ENCODE measurements at regions not wholly inside any gene's neighbourhood (a gene's known extent, or its start where the extent isn't known, plus 50 kb on each side); places are given as distances from the start of the nearest gene placed in this dataset.

GRCh38 chr9:79913867-79914266 lies 342.1 kb downstream of the TLE4 start:
- DNase-seq = no peak
- in situ Hi-C loops (cut with HindIII; ENCODE audit: low pct_ligation_motif_present, low pct_unique_long_range_greater_than_20kb, low sequenced_read_pairs) = no loop called here

- in situ Hi-C loops (cut with HindIII; ENCODE audit: low pct_ligation_motif_present, low pct_unique_long_range_greater_than_20kb, low sequenced_read_pairs) = no loop called here
- no peak for DNase-seq
Observed at GRCh38 chr9:79912318-79913070, 340.7 kb downstream of the TLE4 start.

- in situ Hi-C loops (cut with HindIII; ENCODE audit: low pct_ligation_motif_present, low pct_unique_long_range_greater_than_20kb, low sequenced_read_pairs) = no loop called here
- no peak for DNase-seq
Observed at GRCh38 chr9:79911724-79912123, 340.0 kb downstream of the TLE4 start.

- in situ Hi-C loops (cut with HindIII; ENCODE audit: low pct_ligation_motif_present, low pct_unique_long_range_greater_than_20kb, low sequenced_read_pairs) = no loop called here
- no peak for DNase-seq
Observed at GRCh38 chr9:79902825-79903600, 331.2 kb downstream of the TLE4 start.

GRCh38 chr9:79900754-79901153 lies 329.0 kb downstream of the TLE4 start:
- DNase-seq = no peak
- in situ Hi-C loops (cut with HindIII; ENCODE audit: low pct_ligation_motif_present, low pct_unique_long_range_greater_than_20kb, low sequenced_read_pairs) = no loop called here

GRCh38 chr9:79896390-79896980 lies 324.7 kb downstream of the TLE4 start:
- in situ Hi-C loops (cut with HindIII; ENCODE audit: low pct_ligation_motif_present, low pct_unique_long_range_greater_than_20kb, low sequenced_read_pairs) = no loop called here
- no peak for DNase-seq

GRCh38 chr9:79895232-79895631 lies 323.5 kb downstream of the TLE4 start:
- no peak for DNase-seq
- in situ Hi-C loops (cut with HindIII; ENCODE audit: low pct_ligation_motif_present, low pct_unique_long_range_greater_than_20kb, low sequenced_read_pairs) = no loop called here

GRCh38 chr9:79889369-79889768 lies 317.6 kb downstream of the TLE4 start:
- no peak for DNase-seq
- in situ Hi-C loops (cut with HindIII; ENCODE audit: low pct_ligation_motif_present, low pct_unique_long_range_greater_than_20kb, low sequenced_read_pairs) = no loop called here

- no peak for DNase-seq
- in situ Hi-C loops (cut with HindIII; ENCODE audit: low pct_ligation_motif_present, low pct_unique_long_range_greater_than_20kb, low sequenced_read_pairs) = no loop called here
Observed at GRCh38 chr9:79885093-79885857, 313.5 kb downstream of the TLE4 start.

- in situ Hi-C loops (cut with HindIII; ENCODE audit: low pct_ligation_motif_present, low pct_unique_long_range_greater_than_20kb, low sequenced_read_pairs) = no loop called here
Observed at GRCh38 chr9:79884546-79884945, 312.8 kb downstream of the TLE4 start.

GRCh38 chr9:79883073-79883645 lies 311.4 kb downstream of the TLE4 start:
- DNase-seq = no peak
- in situ Hi-C loops (cut with HindIII; ENCODE audit: low pct_ligation_motif_present, low pct_unique_long_range_greater_than_20kb, low sequenced_read_pairs) = no loop called here

More at GRCh38 chr9:79884546-79884945, 312.8 kb downstream of the TLE4 start:
- DNase-seq = no peak

GRCh38 chr9:79880626-79881025 lies 308.9 kb downstream of the TLE4 start:
- in situ Hi-C loops (cut with HindIII; ENCODE audit: low pct_ligation_motif_present, low pct_unique_long_range_greater_than_20kb, low sequenced_read_pairs) = no loop called here
- DNase-seq = no peak

GRCh38 chr9:79877943-79878602 lies 306.3 kb downstream of the TLE4 start:
- no peak for DNase-seq
- in situ Hi-C loops (cut with HindIII; ENCODE audit: low pct_ligation_motif_present, low pct_unique_long_range_greater_than_20kb, low sequenced_read_pairs) = no loop called here

GRCh38 chr9:79868567-79869189 lies 296.9 kb downstream of the TLE4 start:
- in situ Hi-C loops (cut with HindIII; ENCODE audit: low pct_ligation_motif_present, low pct_unique_long_range_greater_than_20kb, low sequenced_read_pairs) = no loop called here
- DNase-seq = no peak

- in situ Hi-C loops (cut with HindIII; ENCODE audit: low pct_ligation_motif_present, low pct_unique_long_range_greater_than_20kb, low sequenced_read_pairs) = no loop called here
- no peak for DNase-seq
Observed at GRCh38 chr9:79862921-79863890, 291.4 kb downstream of the TLE4 start.

GRCh38 chr9:79858508-79858907 lies 286.7 kb downstream of the TLE4 start:
- peak; percentile 36 for DNase-seq

GRCh38 chr9:79857188-79857587 lies 285.4 kb downstream of the TLE4 start:
- in situ Hi-C loops (cut with HindIII; ENCODE audit: low pct_ligation_motif_present, low pct_unique_long_range_greater_than_20kb, low sequenced_read_pairs) = no loop called here
- DNase-seq = no peak

More at GRCh38 chr9:79858508-79858907, 286.7 kb downstream of the TLE4 start:
- in situ Hi-C loops (cut with HindIII; ENCODE audit: low pct_ligation_motif_present, low pct_unique_long_range_greater_than_20kb, low sequenced_read_pairs) = no loop called here
